GM23338 (cell line): ENCODE measurements at regions not wholly inside any gene's neighbourhood (a gene's known extent, or its start where the extent isn't known, plus 50 kb on each side); places are given as distances from the start of the nearest gene placed in this dataset.
A peak's percentile ranks its signal among the peaks of the same experiment; 100 is the strongest.

ENCODE experiments used
- ATAC-seq: fragments of 200-7000 bp; cut with Tn5 transposase; 3 replicates; pipeline ENCODE4 v1.9.1; 2020
- DNase-seq: peaks from one replicate; pipeline ENCODE4 v3.0.0-alpha.2; 2015; ENCODE audit warnings: low spot score
- H2AFZ ChIP-seq: fragments of 200-600 bp; sonication (generic); 2 replicates; pipeline ENCODE4 v1.8.0; 2016; ENCODE audit warnings: antibody characterized with exemption, mild to moderate bottlenecking, moderate library complexity
- H3F3A ChIP-seq: fragments of 200-600 bp; sonication (generic); replicated peaks from 2 replicates; pipeline ENCODE4 v1.8.0; 2017; ENCODE audit warnings: antibody characterized with exemption, mixed run types, low read depth
- H3K27ac ChIP-seq: fragments of 200-600 bp; sonication (generic); 2 replicates; pipeline ENCODE4 v1.6.1; 2016; ENCODE audit warnings: low read depth
- H3K27me3 ChIP-seq: fragments of 200-600 bp; sonication (generic); 2 replicates; pipeline ENCODE4 v1.8.0; 2016; ENCODE audit warnings: mild to moderate bottlenecking, mixed run types, moderate library complexity; ENCODE audit not compliant: insufficient read depth
- H3K36me3 ChIP-seq: fragments of 200-600 bp; sonication (generic); 2 replicates; pipeline ENCODE4 v1.8.0; 2016; ENCODE audit warnings: mild to moderate bottlenecking; ENCODE audit not compliant: insufficient read depth
- H3K4me1 ChIP-seq: fragments of 200-600 bp; sonication (generic); 2 replicates; pipeline ENCODE4 v1.8.0; 2016; ENCODE audit warnings: mild to moderate bottlenecking, moderate library complexity; ENCODE audit not compliant: insufficient read depth
- H3K4me2 ChIP-seq: fragments of 200-600 bp; sonication (generic); 2 replicates; pipeline ENCODE4 v1.7.1; 2017; ENCODE audit warnings: mixed run types
- H3K4me3 ChIP-seq: fragments of 200-600 bp; sonication (generic); 2 replicates; pipeline ENCODE4 v1.6.1; 2016; ENCODE audit warnings: mixed run types
- H3K79me2 ChIP-seq: fragments of 200-600 bp; sonication (generic); replicated peaks from 2 replicates; pipeline ENCODE4 v1.8.0; 2017; ENCODE audit warnings: mild to moderate bottlenecking; ENCODE audit not compliant: insufficient read depth
- H3K9me2 ChIP-seq: fragments of 200-600 bp; sonication (generic); 2 replicates; pipeline ENCODE4 v1.8.0; 2017; ENCODE audit not compliant: insufficient read depth
- H4K20me1 ChIP-seq: fragments of 200-600 bp; sonication (generic); replicated peaks from 2 replicates; pipeline ENCODE4 v1.8.0; 2017; ENCODE audit warnings: mild to moderate bottlenecking; ENCODE audit not compliant: insufficient read depth
- H3K27ac Mint-ChIP-seq: 2 replicates; pipeline ENCODE4 v1.8.0; 2020; ENCODE audit warnings: inconsistent platforms, mild to moderate bottlenecking, moderate library complexity, mixed read lengths
- H3K27me3 Mint-ChIP-seq: 3 replicates; pipeline ENCODE4 v1.8.0; 2022; ENCODE audit warnings: low read depth, mild to moderate bottlenecking, moderate library complexity, mixed read lengths, inconsistent platforms; ENCODE audit not compliant: insufficient read depth, poor library complexity
- H3K36me3 Mint-ChIP-seq: 3 replicates; pipeline ENCODE4 v1.8.0; 2021; ENCODE audit warnings: low read depth, mild to moderate bottlenecking, inconsistent platforms, moderate library complexity, mixed read lengths
- H3K4me1 Mint-ChIP-seq: 3 replicates; pipeline ENCODE4 v1.8.0; 2020; ENCODE audit warnings: mild to moderate bottlenecking, inconsistent platforms, mixed read lengths
- H3K4me3 Mint-ChIP-seq: 3 replicates; pipeline ENCODE4 v1.8.0; 2021; ENCODE audit warnings: moderate library complexity, mild to moderate bottlenecking, inconsistent platforms, mixed read lengths
- H3K9me3 Mint-ChIP-seq: 3 replicates; pipeline ENCODE4 v1.8.0; 2020; ENCODE audit warnings: moderate library complexity, mild to moderate bottlenecking, inconsistent platforms, mixed read lengths
- CTCF ChIP-seq, 2 experiments: fragments of 200-600 bp in 1 of 2; sonication (generic) in 1 of 2; conservative IDR thresholded peaks; 2 replicates each; pipeline versions ENCODE4 v1.5.1 to v1.6.1; 2016 to 2017; ENCODE audit warnings: antibody characterized with exemption in 2 of 2, low read depth in 2 of 2, mild to moderate bottlenecking in 2 of 2, moderate library complexity in 1 of 2
- JUNB ChIP-seq: IDR thresholded peaks from one replicate; pipeline ENCODE4 v1.6.1; 2016; ENCODE audit warnings: antibody characterized with exemption; ENCODE audit not compliant: unreplicated experiment
- NANOG ChIP-seq: IDR thresholded peaks from 2 replicates; pipeline ENCODE4 v1.6.1; 2016; ENCODE audit warnings: antibody characterized with exemption, borderline replicate concordance
- POLR2AphosphoS5 ChIP-seq: IDR thresholded peaks from 2 replicates; pipeline ENCODE4 v1.6.1; 2016; ENCODE audit warnings: antibody characterized with exemption, low read depth
- STAT1 ChIP-seq: IDR thresholded peaks from one replicate; pipeline ENCODE4 v1.6.1; 2016; ENCODE audit warnings: antibody characterized with exemption; ENCODE audit not compliant: unreplicated experiment
- ZNF114 ChIP-seq: fragments of 250-450 bp; sonication (Bioruptor Pico); IDR thresholded peaks from 2 replicates; pipeline ENCODE4 v1.5.0; 2020; ENCODE audit warnings: mild to moderate bottlenecking, moderate library complexity
- ZNF462 ChIP-seq: fragments of 250-450 bp; sonication (Bioruptor Pico); IDR thresholded peaks from 2 replicates; pipeline ENCODE4 v1.5.0; 2020; ENCODE audit warnings: mild to moderate bottlenecking, moderate library complexity

GRCh38 chr2:118202707-118203303 lies 114.5 kb downstream of the INSIG2 start:
- Histone ChIP-seq H2AFZ (no peak overlapping the region), H3K4me1 (no peaks in the 10 kb centered on the region), H4K20me1 (no peaks in the 10 kb centered on the region), H3K4me2 (no peak overlapping the region), H3K27ac (no peak overlapping the region), H3K36me3 (no peaks in the 10 kb centered on the region), H3F3A (no peaks in the 10 kb centered on the region), H3K4me3 (no peak overlapping the region), H3K79me2 (no peaks in the 10 kb centered on the region), H3K27me3 (no peaks in the 10 kb centered on the region), H3K9me2 (no peaks in the 10 kb centered on the region)
- H3K9me3 Mint-ChIP-seq: no peaks in the 10 kb centered on the region
- ATAC-seq (peak; percentile 96), DNase-seq (peak; percentile 85)
- no peaks in the 10 kb centered on the region for H3K36me3 Mint-ChIP-seq
- no peaks in the 10 kb centered on the region; the same call in 2 of the 3 replicates for H3K4me1 Mint-ChIP-seq
- TF ChIP-seq STAT1 (no peak), ZNF462 (CRISPR knock-in tag) (no peak), CTCF (conservative IDR thresholded peaks at IDR 0.05; ENCODE audit: low read depth in 2 of 2) (peak; percentile 86 to 88)
- peaks cover 8% of the 10 kb centered on the region for H3K27me3 Mint-ChIP-seq
- H3K4me3 Mint-ChIP-seq: no peak overlapping the region
- no peak overlapping the region for H3K27ac Mint-ChIP-seq

GRCh38 chr2:118198268-118198667 lies 110.0 kb downstream of the INSIG2 start:
- Histone ChIP-seq H3K4me3 (no peak overlapping the region), H2AFZ (no peak overlapping the region), H3F3A (no peaks in the 10 kb centered on the region), H3K9me2 (no peaks in the 10 kb centered on the region), H3K27me3 (no peaks in the 10 kb centered on the region), H4K20me1 (no peaks in the 10 kb centered on the region), H3K4me2 (no peak overlapping the region), H3K79me2 (no peaks in the 10 kb centered on the region), H3K36me3 (no peaks in the 10 kb centered on the region), H3K4me1 (no peaks in the 10 kb centered on the region), H3K27ac (no peak overlapping the region)
- no peaks in the 10 kb centered on the region for H3K9me3 Mint-ChIP-seq
- ATAC-seq (no peak), DNase-seq (no peak)
- peaks cover 6% of the 10 kb centered on the region for H3K27me3 Mint-ChIP-seq
- no peak overlapping the region for H3K4me3 Mint-ChIP-seq
- no peak for TF ChIP-seq NANOG
- TF ChIP-seq ZNF114 (CRISPR knock-in tag): no peak
- TF ChIP-seq JUNB: no peak
- no peak for TF ChIP-seq STAT1
- no peak for TF ChIP-seq POLR2AphosphoS5
- H3K27ac Mint-ChIP-seq: no peak overlapping the region
- no peaks in the 10 kb centered on the region for H3K36me3 Mint-ChIP-seq
- H3K4me1 Mint-ChIP-seq: no peaks in the 10 kb centered on the region; the same call in 2 of the 3 replicates
